HCT116 (cell line): ENCODE measurements at regions not wholly inside any gene's neighbourhood (a gene's known extent, or its start where the extent isn't known, plus 50 kb on each side); places are given as distances from the start of the nearest gene placed in this dataset.

Source experiments
- ATAC-seq: fragments of 200-7000 bp; cut with Tn5 transposase; 2 replicates; pipeline ENCODE4 v1.9.1; 2020; ENCODE audit warnings: mild to moderate bottlenecking, moderate library complexity
- BruUV-seq: library from RNA; stranded (reverse); fragments of 400-500 nt; replicated peaks from 2 replicates; lab custom pipeline; 2021; lab: Mats Ljungman, UMichigan
- CTCF ChIA-PET: fragments of 300-600 bp; sonication (Branson Sonifier 250); formaldehyde crosslinking; loops from one replicate; lab custom pipeline; 2021; ENCODE audit warnings: antibody characterized with exemption; lab: Charles Lee
- POLR2A ChIA-PET: fragments of 300-600, 350-600 bp; sonication (Branson Sonifier 250); formaldehyde crosslinking; loops from one replicate; lab custom pipeline; 2021; ENCODE audit warnings: antibody characterized with exemption; lab: Charles Lee
- RAD21 ChIA-PET, 2 experiments: fragments of 300-600 bp; sonication (Branson Sonifier 250); formaldehyde crosslinking; loops; one replicate each; lab custom pipeline; 2023; ENCODE audit warnings: low total read pairs in 2 of 2; ENCODE audit not compliant: uncharacterized antibody in 2 of 2, unreplicated experiment in 2 of 2, low non-redundant PET in 1 of 2; lab: Charles Lee
- DNase-seq: peaks from one replicate; pipeline ENCODE4 v3.0.0-alpha.2; 2010; ENCODE audit warnings: low read depth, low spot score
- H2AFZ ChIP-seq: fragments of 200-600 bp; shearing (Covaris generic), sonication (generic); 2 replicates; pipeline ENCODE4 v1.6.1; 2017; ENCODE audit warnings: low read depth, mixed run types, mixed read lengths, antibody characterized with exemption, low read length; ENCODE audit not compliant: poor library complexity, severe bottlenecking
- H3K27ac ChIP-seq: 2 replicates; pipeline ENCODE4 v1.5.1; 2012; ENCODE audit warnings: low read depth, low read length
- H3K27me3 ChIP-seq: fragments of 200-600 bp; sonication (generic); 2 replicates; pipeline ENCODE4 v1.6.1; 2016; ENCODE audit warnings: mixed run types, low read length, mixed read lengths; ENCODE audit not compliant: insufficient read depth
- H3K36me3 ChIP-seq, 2 experiments: fragments of 200-500 bp in 1 of 2; fragments of 200-600 bp in 1 of 2; sonication (Bioruptor generic) in 1 of 2; sonication (generic) in 1 of 2; 2 replicates each; pipeline versions ENCODE4 v1.5.1 to v1.6.1; 2014 to 2016; ENCODE audit warnings: low read length in 2 of 2, inconsistent platforms in 1 of 2, mixed read lengths in 1 of 2, mixed run types in 1 of 2; ENCODE audit not compliant: insufficient read depth in 2 of 2, control insufficient read depth in 1 of 2
- H3K4me1 ChIP-seq, 2 experiments: fragments of 200-600 bp in 1 of 2; sonication (generic) in 1 of 2; 2 replicates each; pipeline versions ENCODE4 v1.5.1 to v1.6.1; 2012 to 2017; ENCODE audit warnings: low read length in 2 of 2, inconsistent platforms in 1 of 2, mild to moderate bottlenecking in 1 of 2, mixed read lengths in 1 of 2, mixed run types in 1 of 2, moderate library complexity in 1 of 2; ENCODE audit not compliant: insufficient read depth in 2 of 2, control insufficient read depth in 1 of 2
- H3K4me2 ChIP-seq: fragments of 200-600 bp; sonication (generic); 2 replicates; pipeline ENCODE4 v1.6.1; 2017; ENCODE audit warnings: mixed run types, low read length, mixed read lengths
- H3K4me3 ChIP-seq, 2 experiments: fragments of 200-600 bp in 1 of 2; sonication (generic) in 1 of 2; replicated peaks in 1 of 2; 2 replicates each; pipeline ENCODE4 v1.5.1; 2011 to 2016; ENCODE audit warnings: low read length in 2 of 2, control low read depth in 1 of 2, low read depth in 1 of 2, mild to moderate bottlenecking in 1 of 2, mixed read lengths in 1 of 2, mixed run types in 1 of 2
- H3K79me2 ChIP-seq: fragments of 200-600 bp; sonication (generic); 2 replicates; pipeline ENCODE4 v1.6.1; 2017; ENCODE audit warnings: mild to moderate bottlenecking, mixed run types, low read length, moderate library complexity, mixed read lengths; ENCODE audit not compliant: insufficient read depth
- H3K9ac ChIP-seq: fragments of 200-600 bp; sonication (generic); 2 replicates; pipeline ENCODE4 v1.6.1; 2016; ENCODE audit warnings: low read length, mixed read lengths
- H3K9me2 ChIP-seq: fragments of 200-600 bp; sonication (generic), shearing (Covaris generic); 2 replicates; pipeline ENCODE4 v1.6.1; 2017; ENCODE audit warnings: mixed run types, mild to moderate bottlenecking, moderate library complexity; ENCODE audit not compliant: insufficient read depth
- H3K9me3 ChIP-seq, 2 experiments: fragments of 200-500 bp in 1 of 2; fragments of 200-600 bp in 1 of 2; sonication (Bioruptor generic) in 1 of 2; sonication (generic) in 1 of 2; 2 replicates each; pipeline ENCODE4 v1.6.1; 2014 to 2017; ENCODE audit warnings: low read length in 2 of 2, mixed read lengths in 2 of 2, inconsistent platforms in 1 of 2, low read depth in 1 of 2, mild to moderate bottlenecking in 1 of 2, mixed run types in 1 of 2, moderate library complexity in 1 of 2; ENCODE audit not compliant: control insufficient read depth in 1 of 2, insufficient read depth in 1 of 2
- H4K20me1 ChIP-seq: fragments of 200-600 bp; sonication (generic), shearing (Covaris generic); 2 replicates; pipeline ENCODE4 v1.6.1; 2017; ENCODE audit warnings: mixed run types, mild to moderate bottlenecking, moderate library complexity; ENCODE audit not compliant: insufficient read depth
- EGR1 ChIP-seq: IDR thresholded peaks from 2 replicates; pipeline ENCODE4 v1.6.1; 2012; ENCODE audit warnings: low read depth
- EZH2 ChIP-seq: fragments of 200-600 bp; sonication (generic); IDR thresholded peaks from 2 replicates; pipeline ENCODE4 v1.6.1; 2017; ENCODE audit warnings: antibody characterized with exemption, mixed run types
- EZH2phosphoT487 ChIP-seq: fragments of 200-600 bp; IDR thresholded peaks from 2 replicates; pipeline ENCODE4 v1.6.1; 2018; ENCODE audit warnings: antibody characterized with exemption, borderline replicate concordance
- FOSL1 ChIP-seq: IDR thresholded peaks from 2 replicates; pipeline ENCODE4 v1.6.1; 2012; ENCODE audit warnings: low read depth
- MAX ChIP-seq: IDR thresholded peaks from 2 replicates; pipeline ENCODE4 v1.6.1; 2012
- SIN3A ChIP-seq: IDR thresholded peaks from 2 replicates; pipeline ENCODE4 v1.6.1; 2012; ENCODE audit warnings: low read depth
- SP1 ChIP-seq: IDR thresholded peaks from 2 replicates; pipeline ENCODE4 v1.6.1; 2012; ENCODE audit warnings: low read depth
- TCF7L2 ChIP-seq: IDR thresholded peaks from 2 replicates; pipeline ENCODE4 v1.7.0; 2011; ENCODE audit warnings: borderline replicate concordance, inconsistent platforms; ENCODE audit not compliant: insufficient read depth, insufficient read length; ENCODE audit errors: extremely low read depth
- ZBTB33 ChIP-seq: IDR thresholded peaks from 2 replicates; pipeline ENCODE4 v1.6.1; 2011; ENCODE audit warnings: mild to moderate bottlenecking, low read length, moderate library complexity; ENCODE audit not compliant: insufficient replicate concordance; ENCODE audit errors: extremely low read depth
- intact Hi-C: fragments of 100-400 bp; cut with micrococcal nuclease; formaldehyde crosslinking; loops from 2 replicates; pipeline ENCODE4 v1.10.0; 2022

GRCh38 chr18:34002130-34002529 is 222.6 kb downstream of the NOL4 start:
- H3K4me1 ChIP-seq = no peaks in the 10 kb centered on the region
- H3K79me2 ChIP-seq = no peaks in the 10 kb centered on the region
- H3K9ac ChIP-seq = no peak overlapping the region
- no peaks in the 10 kb centered on the region for H3K27me3 ChIP-seq
- H2AFZ ChIP-seq = no peak overlapping the region
- no peaks in the 10 kb centered on the region for H3K9me2 ChIP-seq
- ATAC-seq = no peak
- ChIA-PET RAD21 (no interaction called here), POLR2A (no interaction called here), CTCF (no interaction called here)
- H4K20me1 ChIP-seq = no peaks in the 10 kb centered on the region
- no peak overlapping the region for H3K27ac ChIP-seq
- TF ChIP-seq TCF7L2 = no peak
- no peak for TF ChIP-seq EZH2
- TF ChIP-seq MAX = no peak
- TF ChIP-seq FOSL1 = no peak
- TF ChIP-seq ZBTB33 = no peak
- TF ChIP-seq EGR1 = no peak
- TF ChIP-seq EZH2phosphoT487 = no peak
- no peak for TF ChIP-seq SIN3A
- DNase-seq = no peak
- H3K9me3 ChIP-seq = peaks cover 11 to 36% of the 10 kb centered on the region in 2 experiments; a peak in 3 of 4 replicates
- no peak overlapping the region for H3K4me3 ChIP-seq
- intact Hi-C loops = no loop called here
- no peaks in the 10 kb centered on the region for H3K36me3 ChIP-seq
- no peak overlapping the region for H3K4me2 ChIP-seq
- no TSS peak for BruUV-seq

- no peaks in the 10 kb centered on the region for H4K20me1 ChIP-seq
- H3K9ac ChIP-seq = no peak overlapping the region
- ChIA-PET POLR2A (no interaction called here), RAD21 (no interaction called here), CTCF (no interaction called here)
- no peak overlapping the region for H2AFZ ChIP-seq
- intact Hi-C loops = no loop called here
- H3K9me3 ChIP-seq = peaks cover 11 to 29% of the 10 kb centered on the region in 2 experiments; a peak in 3 of 4 replicates
- no peaks in the 10 kb centered on the region for H3K79me2 ChIP-seq
- TF ChIP-seq TCF7L2 = no peak
- no peak for TF ChIP-seq SP1
- no peak overlapping the region for H3K27ac ChIP-seq
- no peaks in the 10 kb centered on the region for H3K9me2 ChIP-seq
- H3K4me2 ChIP-seq = no peak overlapping the region
- H3K27me3 ChIP-seq = no peaks in the 10 kb centered on the region
- ATAC-seq (no peak), DNase-seq (no peak)
- H3K4me1 ChIP-seq = no peaks in the 10 kb centered on the region
- H3K4me3 ChIP-seq = no peak overlapping the region
- no TSS peak for BruUV-seq
- no peaks in the 10 kb centered on the region for H3K36me3 ChIP-seq
These were observed 223.3 kb downstream of the NOL4 start for GRCh38 chr18:34001376-34001775.
